Type B pancreatic cell (in vitro differentiated cells): ENCODE measurements at regions not wholly inside any gene's neighbourhood (a gene's known extent, or its start where the extent isn't known, plus 50 kb on each side); places are given as distances from the start of the nearest gene placed in this dataset.

Source experiments
- DNase-seq: peaks from one replicate; pipeline ENCODE4 v3.0.0; 2021; ENCODE audit warnings: mixed read lengths; ENCODE audit not compliant: unreplicated experiment; ENCODE audit errors: extremely low spot score
- H3K27ac Mint-ChIP-seq: 2 replicates; pipeline ENCODE4 v1.8.0; 2021; ENCODE audit warnings: mild to moderate bottlenecking, mixed read lengths
- H3K27me3 Mint-ChIP-seq: 2 replicates; pipeline ENCODE4 v1.8.0; 2021; ENCODE audit warnings: mixed read lengths
- H3K36me3 Mint-ChIP-seq: 2 replicates; pipeline ENCODE4 v1.8.0; 2021; ENCODE audit warnings: mixed read lengths
- H3K4me1 Mint-ChIP-seq: one replicate; pipeline ENCODE4 v1.8.0; 2021; ENCODE audit warnings: mixed read lengths; ENCODE audit not compliant: unreplicated experiment
- H3K4me3 Mint-ChIP-seq: 2 replicates; pipeline ENCODE4 v1.8.0; 2021; ENCODE audit warnings: mild to moderate bottlenecking, mixed read lengths
- H3K9me3 Mint-ChIP-seq: 2 replicates; pipeline ENCODE4 v1.8.0; 2021; ENCODE audit warnings: mixed read lengths
- TF ChIP-seq, protein P1 (sequence below): fragments of 200-600 bp; sonication (generic); conservative IDR thresholded peaks from 2 replicates; pipeline ENCODE4 v1.5.0; 2021; ENCODE audit warnings: antibody characterized with exemption, mild to moderate bottlenecking

- Mint-ChIP-seq H3K4me1 (no peaks in the 10 kb centered on the region), H3K27me3 (no peaks in the 10 kb centered on the region), H3K27ac (no peak overlapping the region)
These were observed 975.7 kb upstream of the ADGRL2 start for GRCh38 chr1:80825067-80825466.

DNA sequence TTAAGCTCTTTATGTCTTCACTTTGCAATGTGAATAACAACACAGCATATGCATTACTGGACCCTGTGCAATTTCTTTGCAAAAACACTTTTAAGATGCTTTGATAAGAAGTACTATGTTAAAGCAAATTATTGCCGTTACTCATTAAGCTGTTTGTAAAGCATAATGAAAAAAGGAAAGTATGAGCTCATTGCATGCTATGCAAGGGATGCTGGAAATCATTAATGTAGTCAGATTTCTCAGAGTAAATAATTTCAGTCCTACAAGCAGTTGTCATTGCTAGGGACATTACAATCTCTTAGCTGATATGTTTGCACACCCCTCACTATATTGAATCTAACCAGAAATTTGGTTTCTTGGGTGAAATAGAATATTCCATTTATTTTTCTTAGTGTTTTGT is 982.5 kb upstream of the ADGRL2 start:
- no peaks in the 10 kb centered on the region for H3K27me3 Mint-ChIP-seq
- H3K27ac Mint-ChIP-seq = no peak overlapping the region
- peaks cover 5% of the 10 kb centered on the region for H3K4me1 Mint-ChIP-seq
- TF ChIP-seq, protein P1, sequence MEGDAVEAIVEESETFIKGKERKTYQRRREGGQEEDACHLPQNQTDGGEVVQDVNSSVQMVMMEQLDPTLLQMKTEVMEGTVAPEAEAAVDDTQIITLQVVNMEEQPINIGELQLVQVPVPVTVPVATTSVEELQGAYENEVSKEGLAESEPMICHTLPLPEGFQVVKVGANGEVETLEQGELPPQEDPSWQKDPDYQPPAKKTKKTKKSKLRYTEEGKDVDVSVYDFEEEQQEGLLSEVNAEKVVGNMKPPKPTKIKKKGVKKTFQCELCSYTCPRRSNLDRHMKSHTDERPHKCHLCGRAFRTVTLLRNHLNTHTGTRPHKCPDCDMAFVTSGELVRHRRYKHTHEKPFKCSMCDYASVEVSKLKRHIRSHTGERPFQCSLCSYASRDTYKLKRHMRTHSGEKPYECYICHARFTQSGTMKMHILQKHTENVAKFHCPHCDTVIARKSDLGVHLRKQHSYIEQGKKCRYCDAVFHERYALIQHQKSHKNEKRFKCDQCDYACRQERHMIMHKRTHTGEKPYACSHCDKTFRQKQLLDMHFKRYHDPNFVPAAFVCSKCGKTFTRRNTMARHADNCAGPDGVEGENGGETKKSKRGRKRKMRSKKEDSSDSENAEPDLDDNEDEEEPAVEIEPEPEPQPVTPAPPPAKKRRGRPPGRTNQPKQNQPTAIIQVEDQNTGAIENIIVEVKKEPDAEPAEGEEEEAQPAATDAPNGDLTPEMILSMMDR = no peak
- no peaks in the 10 kb centered on the region for H3K9me3 Mint-ChIP-seq
- H3K36me3 Mint-ChIP-seq = no peaks in the 10 kb centered on the region
- no peak overlapping the region for H3K4me3 Mint-ChIP-seq
- no peak for DNase-seq

More at GRCh38 chr1:80825067-80825466, 975.7 kb upstream of the ADGRL2 start:
- Mint-ChIP-seq H3K4me3 (no peak overlapping the region), H3K9me3 (no peaks in the 10 kb centered on the region), H3K36me3 (no peaks in the 10 kb centered on the region)
- TF ChIP-seq, protein P1 = no peak
- DNase-seq = no peak

DNA sequence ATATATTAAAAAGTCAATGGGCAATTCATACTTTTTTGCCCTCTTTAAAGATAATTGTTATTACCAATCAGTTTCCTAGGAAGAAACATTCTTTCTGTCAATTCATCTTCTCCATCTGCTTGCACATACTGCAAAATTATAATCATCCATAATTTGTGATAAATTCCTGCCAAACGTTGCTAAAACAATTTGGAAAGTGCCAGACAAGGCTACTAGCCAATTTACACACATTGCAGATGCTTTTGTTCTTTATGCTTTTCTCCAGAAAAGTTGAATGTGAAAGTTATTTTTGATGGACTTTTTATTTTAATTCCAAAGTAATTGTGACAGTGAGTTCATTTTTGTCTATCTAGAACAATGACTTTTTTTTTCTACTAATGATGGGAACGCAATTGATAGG is 992.8 kb upstream of the ADGRL2 start:
- Mint-ChIP-seq H3K27me3 (no peaks in the 10 kb centered on the region), H3K4me1 (no peaks in the 10 kb centered on the region), H3K9me3 (peaks cover 4% of the 10 kb centered on the region), H3K27ac (no peak overlapping the region), H3K4me3 (no peak overlapping the region), H3K36me3 (no peaks in the 10 kb centered on the region)
- TF ChIP-seq, protein P1 = no peak
- DNase-seq = no peak

- no peak for DNase-seq
- Mint-ChIP-seq H3K27me3 (no peaks in the 10 kb centered on the region), H3K36me3 (no peaks in the 10 kb centered on the region), H3K27ac (no peak overlapping the region), H3K4me3 (no peak overlapping the region), H3K4me1 (no peaks in the 10 kb centered on the region), H3K9me3 (peaks cover 4% of the 10 kb centered on the region)
- TF ChIP-seq, protein P1 = no peak
These were observed 994.3 kb upstream of the ADGRL2 start for GRCh38 chr1:80806431-80806830.

GRCh38 chr1:80801695-80802094 is 999.0 kb upstream of the ADGRL2 start:
- DNase-seq = no peak
- Mint-ChIP-seq H3K27ac (no peak overlapping the region), H3K27me3 (no peaks in the 10 kb centered on the region), H3K36me3 (no peaks in the 10 kb centered on the region), H3K9me3 (no peaks in the 10 kb centered on the region), H3K4me3 (no peak overlapping the region), H3K4me1 (no peaks in the 10 kb centered on the region)
- TF ChIP-seq, protein P1 = no peak

DNA sequence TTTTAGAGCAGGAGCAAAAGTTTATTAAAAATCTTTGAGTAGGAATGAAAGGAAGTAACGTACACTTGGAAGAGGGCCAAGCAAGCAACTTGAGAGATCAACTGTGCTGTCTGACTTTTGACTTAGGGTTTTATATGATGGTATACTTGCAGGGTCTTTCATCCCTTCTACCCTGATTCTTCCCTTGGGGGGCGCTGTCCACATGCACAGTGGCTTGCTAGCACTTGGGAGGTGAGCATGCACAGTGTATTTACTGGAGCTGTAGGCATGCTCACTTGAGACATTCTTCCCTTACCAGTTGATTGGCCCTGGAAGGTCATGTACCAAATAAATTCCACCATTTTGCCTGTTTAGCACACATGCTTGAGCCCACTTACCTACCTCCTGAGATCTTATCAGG is 1001.3 kb upstream of the ADGRL2 start:
- Mint-ChIP-seq H3K4me3 (no peak overlapping the region), H3K36me3 (no peaks in the 10 kb centered on the region), H3K27me3 (no peaks in the 10 kb centered on the region), H3K9me3 (no peaks in the 10 kb centered on the region), H3K4me1 (no peaks in the 10 kb centered on the region), H3K27ac (no peak overlapping the region)
- no peak for DNase-seq
- TF ChIP-seq, protein P1 = no peak
